ENCODE measurements at regions not wholly inside any gene's neighbourhood (a gene's known extent, or its start where the extent isn't known, plus 50 kb on each side); places are given as distances from the start of the nearest gene placed in this dataset.

GRCh38 chr15:100734586-100734985 is 132.2 kb downstream of the ASB7 start:
- DNase-seq (ENCODE audit: low spot score), result no peak

- no peak for DNase-seq (ENCODE audit: low spot score)
Measured at GRCh38 chr15:100735129-100736053, 133.0 kb downstream of the ASB7 start.

- DNase-seq (ENCODE audit: low spot score), result no peak
Measured at GRCh38 chr15:100737214-100737613, 134.8 kb downstream of the ASB7 start.

GRCh38 chr15:100738614-100739013 is 136.2 kb downstream of the ASB7 start:
- no peak for DNase-seq (ENCODE audit: low spot score)

DNA sequence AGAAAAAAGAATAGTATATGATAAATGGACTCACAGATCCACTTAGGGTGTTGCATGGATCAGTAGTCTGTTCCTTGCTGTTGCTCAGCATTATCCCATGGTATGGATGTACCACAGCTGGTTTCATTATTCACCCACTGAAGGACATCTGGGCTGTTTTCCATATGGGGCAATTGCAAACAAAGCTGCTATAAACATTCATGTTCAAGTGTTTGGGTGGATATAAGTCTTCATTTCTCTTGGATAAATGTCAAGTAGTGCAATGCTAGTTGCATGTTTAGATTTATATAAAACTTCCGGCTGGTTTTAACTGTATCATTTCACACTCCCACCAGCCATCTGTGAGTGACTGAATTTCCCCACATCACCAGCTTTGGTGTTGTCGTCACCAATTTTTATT is 137.7 kb downstream of the ASB7 start:
- no peak for DNase-seq (ENCODE audit: low spot score)

DNA sequence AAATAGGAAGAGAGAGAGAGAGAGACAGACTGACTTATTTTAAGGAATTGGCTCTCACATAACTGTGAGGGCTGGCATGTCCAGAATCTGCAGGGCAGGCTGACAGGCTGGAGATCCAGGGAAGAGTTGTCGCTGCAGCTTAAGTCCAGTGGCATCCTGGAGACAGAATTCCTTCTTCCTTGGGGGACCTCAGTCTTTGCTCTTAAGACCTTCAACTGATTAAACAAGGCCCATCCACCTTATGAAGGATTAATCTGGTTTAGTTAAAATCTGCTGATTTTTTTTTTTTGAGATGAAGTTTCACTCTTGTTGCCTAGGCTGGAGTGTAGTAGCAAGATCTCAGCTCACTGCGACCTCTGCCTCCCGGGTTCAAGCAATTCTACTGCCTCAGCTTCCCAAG is 128.0 kb upstream of the ALDH1A3 start:
- DNase-seq (ENCODE audit: low spot score), result no peak

DNA sequence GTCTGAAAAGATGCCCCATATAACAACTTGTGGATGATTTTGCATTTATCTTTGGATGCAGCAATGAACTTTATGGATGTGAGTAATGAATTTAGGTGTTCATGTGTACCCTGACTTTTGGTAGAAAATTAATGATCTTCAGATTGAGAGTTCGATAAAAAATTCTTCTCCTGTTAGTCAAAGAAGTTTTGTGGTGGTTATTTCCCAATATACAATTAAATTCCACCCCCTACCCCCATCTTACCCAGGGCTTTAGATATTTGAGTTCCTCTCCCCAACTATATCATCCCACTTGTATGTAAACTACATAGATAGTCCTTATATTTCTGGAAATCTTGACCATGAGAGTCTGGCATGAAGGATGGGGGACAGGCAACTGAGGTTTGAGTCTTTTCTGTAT is 126.1 kb upstream of the ALDH1A3 start:
- DNase-seq (ENCODE audit: low spot score), result no peak

- no peak for DNase-seq (ENCODE audit: low spot score)
Measured at GRCh38 chr15:100757661-100758060, 122.0 kb upstream of the ALDH1A3 start.

- no peak for DNase-seq (ENCODE audit: low spot score)
Measured at GRCh38 chr15:100758555-100758954, 121.1 kb upstream of the ALDH1A3 start.

DNA sequence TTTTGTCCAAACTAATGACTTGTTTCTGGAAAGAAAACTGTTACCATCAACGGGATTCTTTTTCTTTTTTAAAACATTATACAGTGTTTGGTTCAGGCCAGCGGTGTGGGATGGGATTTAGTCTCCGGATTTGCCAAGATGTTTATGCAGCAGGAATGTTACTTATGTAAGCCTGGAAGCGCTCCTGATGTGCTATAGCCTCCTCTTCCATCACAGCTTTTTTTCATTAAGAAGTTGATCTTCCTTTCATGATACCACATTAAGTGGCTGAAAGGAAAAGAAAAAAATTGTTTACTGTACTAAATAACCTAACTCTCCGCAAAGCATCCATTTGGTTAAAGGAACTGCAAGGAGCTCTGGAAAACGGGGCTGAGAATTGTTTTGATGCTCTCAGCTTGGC is 120.5 kb upstream of the ALDH1A3 start:
- DNase-seq (ENCODE audit: low spot score), result no peak

- peak; percentile 47 for DNase-seq (ENCODE audit: low spot score)
Measured at GRCh38 chr15:100759698-100760356, 119.8 kb upstream of the ALDH1A3 start.

GRCh38 chr15:100760357-100760903 is 119.2 kb upstream of the ALDH1A3 start:
- DNase-seq (ENCODE audit: low spot score), result no peak

DNA sequence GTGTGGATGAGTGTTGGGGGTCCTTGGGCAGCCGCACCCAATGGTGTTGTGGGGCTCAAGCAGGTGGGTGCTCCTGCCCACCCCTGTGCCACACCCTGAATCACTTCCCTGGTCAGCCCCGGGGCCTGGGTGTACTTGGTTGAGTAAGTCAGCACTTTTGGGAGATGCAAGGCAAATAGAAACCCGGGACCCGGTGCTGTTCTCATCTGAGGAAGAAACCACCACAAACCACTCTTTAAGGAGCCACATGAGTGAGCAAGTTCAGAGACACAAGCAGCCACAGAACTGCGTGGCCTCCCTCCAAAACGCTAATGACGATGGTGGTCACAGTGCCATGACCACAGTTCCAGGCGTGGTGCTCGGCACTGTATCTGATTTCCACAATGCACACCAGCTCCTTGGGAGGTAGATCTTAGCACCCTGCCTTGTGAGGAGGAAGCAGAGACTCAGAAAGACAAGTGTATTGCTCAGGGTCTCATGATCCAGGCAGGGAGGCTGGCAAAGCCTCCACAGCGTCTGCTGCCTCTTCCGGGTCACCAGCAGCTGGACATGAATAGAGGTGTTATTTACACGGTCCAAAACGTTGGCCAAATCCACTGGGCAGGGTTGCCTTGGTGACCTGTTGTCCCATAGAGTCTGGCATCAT is 118.2 kb upstream of the ALDH1A3 start:
- DNase-seq (ENCODE audit: low spot score), result no peak

DNA sequence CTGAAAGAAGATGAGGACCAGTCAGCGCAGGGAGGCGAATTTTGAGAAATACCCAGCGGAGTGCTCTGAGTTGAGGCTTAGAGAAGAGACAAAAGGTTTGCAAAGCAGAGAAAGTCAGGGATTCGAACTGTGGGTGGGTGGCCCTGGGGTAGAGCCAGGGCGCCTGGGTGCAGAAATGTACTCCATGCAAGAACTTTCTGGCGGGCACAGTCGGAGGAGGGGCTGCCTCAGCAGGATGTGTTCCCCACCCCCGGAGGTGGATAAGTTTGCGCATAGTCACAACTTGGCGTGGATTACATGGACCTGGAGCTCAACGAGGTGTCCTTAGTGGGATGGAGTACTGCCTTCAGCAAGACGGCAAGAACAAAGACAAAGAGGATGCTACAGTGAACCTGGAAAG is 117.3 kb upstream of the ALDH1A3 start:
- DNase-seq (ENCODE audit: low spot score), result no peak

GRCh38 chr15:100762913-100763834 is 116.5 kb upstream of the ALDH1A3 start:
- no peak for DNase-seq (ENCODE audit: low spot score)

DNA sequence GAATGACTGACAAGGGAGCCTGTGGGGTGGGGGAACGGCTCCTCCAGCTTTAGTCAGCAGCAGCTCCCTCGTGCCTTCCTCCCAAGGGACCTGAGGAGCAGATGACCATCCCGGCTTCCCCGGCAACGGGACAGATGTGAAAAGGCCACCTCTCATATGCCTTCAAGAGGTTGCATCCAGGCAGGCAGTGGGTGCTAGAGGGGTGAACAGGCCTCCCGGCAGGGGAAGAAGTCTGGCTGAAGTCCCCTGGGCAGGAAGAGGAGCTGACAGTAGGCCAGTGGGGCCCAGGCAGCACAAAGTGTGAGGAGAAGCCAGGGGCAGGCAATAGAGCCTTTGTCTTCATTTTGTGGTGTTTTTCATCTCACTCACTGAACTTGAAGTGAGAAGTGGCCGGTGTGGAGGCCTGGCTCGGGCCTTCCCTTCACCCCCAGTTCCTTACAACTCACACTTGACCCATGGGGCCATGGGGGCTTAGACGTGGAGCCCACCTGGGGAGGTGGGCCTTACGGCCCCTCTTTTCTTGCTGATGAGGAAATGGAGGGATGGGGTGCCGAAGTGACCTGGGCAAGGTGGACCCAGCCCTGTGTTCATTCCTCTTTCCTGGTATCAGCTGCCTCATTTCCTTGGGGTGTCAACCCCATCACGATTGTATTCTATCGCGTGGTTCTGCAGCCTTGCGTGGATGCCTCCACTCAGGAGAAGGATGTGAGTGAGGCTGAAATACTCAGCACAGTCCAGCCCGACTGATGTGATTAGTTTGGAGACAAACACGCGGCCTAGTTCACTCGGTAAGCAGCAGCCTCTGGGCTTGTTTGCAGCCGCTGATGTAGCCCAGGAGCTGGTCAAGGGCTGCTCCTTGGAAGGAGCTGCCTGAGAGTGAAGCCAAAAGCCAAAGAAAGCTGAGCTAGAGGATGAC is 115.5 kb upstream of the ALDH1A3 start:
- no peak for DNase-seq (ENCODE audit: low spot score)

DNA sequence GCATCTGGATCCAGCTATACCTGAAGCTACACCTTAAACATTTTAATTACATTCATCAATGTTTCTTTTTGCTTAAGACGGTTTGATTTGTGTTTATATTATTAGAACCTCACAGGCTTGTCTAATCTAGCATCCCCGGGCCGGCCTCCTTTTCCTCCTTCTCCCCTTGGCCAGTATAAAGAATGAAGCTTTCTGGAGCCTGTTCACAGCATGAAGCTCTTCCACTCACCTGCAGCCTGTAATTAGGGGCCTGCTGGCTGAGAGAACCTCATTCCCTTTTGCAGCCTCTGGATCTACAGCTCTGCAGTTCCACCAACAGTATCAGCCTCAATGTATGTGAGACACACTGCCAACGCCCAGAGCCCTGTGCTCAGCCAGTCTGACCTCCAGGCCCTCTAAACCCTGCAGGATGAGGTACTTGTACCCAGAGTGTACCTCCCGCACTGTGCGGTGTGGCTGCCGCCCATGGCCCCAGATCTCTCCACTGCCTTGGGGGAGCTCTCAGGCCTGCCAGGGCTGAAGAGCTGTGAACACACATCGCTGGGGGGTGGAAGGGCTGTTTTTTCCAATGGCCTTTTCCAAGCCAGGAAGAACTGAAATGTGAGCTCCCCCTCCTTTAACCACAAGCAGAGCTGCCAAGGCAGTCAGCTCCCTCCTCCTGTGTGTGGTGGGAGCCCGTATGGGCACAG is 114.7 kb upstream of the ALDH1A3 start:
- DNase-seq (ENCODE audit: low spot score), result no peak

GRCh38 chr15:100765467-100766241 is 114.0 kb upstream of the ALDH1A3 start:
- DNase-seq (ENCODE audit: low spot score), result no peak
